HAP-1 (cell line): ENCODE measurements at regions not wholly inside any gene's neighbourhood (a gene's known extent, or its start where the extent isn't known, plus 50 kb on each side); places are given as distances from the start of the nearest gene placed in this dataset.
A peak's percentile ranks its signal among the peaks of the same experiment; 100 is the strongest.

Experiments used
- DNase-seq, 2 experiments: peaks; one replicate each; pipeline ENCODE4 v3.0.0-alpha.2; 2016 to 2020; ENCODE audit warnings: low spot score in 2 of 2
- H3K27me3 ChIP-seq: fragments of 250-450 bp; sonication (Bioruptor Pico); 2 replicates; pipeline ENCODE4 v1.5.1; 2020; ENCODE audit warnings: low read depth, mild to moderate bottlenecking, moderate library complexity
- H3K36me3 ChIP-seq: fragments of 250-450 bp; sonication (Bioruptor Pico); replicated peaks from 2 replicates; pipeline ENCODE4 v1.5.1; 2020; ENCODE audit warnings: mild to moderate bottlenecking
- H3K4me1 ChIP-seq: fragments of 250-450 bp; sonication (Bioruptor Pico); 2 replicates; pipeline ENCODE4 v1.5.1; 2020; ENCODE audit warnings: mild to moderate bottlenecking
- H3K4me3 ChIP-seq: fragments of 250-450 bp; sonication (Bioruptor Pico); 2 replicates; pipeline ENCODE4 v1.5.1; 2020; ENCODE audit warnings: mild to moderate bottlenecking, moderate library complexity
- H3K9me3 ChIP-seq: fragments of 250-450 bp; sonication (Bioruptor Pico); 2 replicates; pipeline ENCODE4 v1.5.1; 2020; ENCODE audit warnings: mild to moderate bottlenecking, moderate library complexity
- in situ Hi-C: fragments of 300-500 bp; cut with MboI; formaldehyde crosslinking; loops from 3 replicates; pipeline ENCODE4 v1.14.3; 2020; ENCODE audit warnings: low sequenced_read_pairs, inconsistent platforms, mixed read lengths

- in situ Hi-C loops: no loop called here
- no peak overlapping the region for H3K4me3 ChIP-seq
- no peaks in the 10 kb centered on the region; the same call in 1 of the 2 replicates for H3K36me3 ChIP-seq
- H3K9me3 ChIP-seq: no peaks in the 10 kb centered on the region
- no peaks in the 10 kb centered on the region for H3K27me3 ChIP-seq
- no peak for DNase-seq
- H3K4me1 ChIP-seq: no peaks in the 10 kb centered on the region
Measured at GRCh38 chr1:113007706-113008364, 51.8 kb upstream of the SLC16A1 start.

- Histone ChIP-seq H3K4me3 (no peak overlapping the region), H3K4me1 (no peaks in the 10 kb centered on the region), H3K27me3 (no peaks in the 10 kb centered on the region), H3K9me3 (no peaks in the 10 kb centered on the region), H3K36me3 (no peaks in the 10 kb centered on the region; the same call in 1 of the 2 replicates)
- in situ Hi-C loops: no loop called here
- DNase-seq: no peak
Measured at GRCh38 chr1:113008365-113008714, 52.3 kb upstream of the SLC16A1 start.

GRCh38 chr1:113012149-113012548 is 56.2 kb upstream of the SLC16A1 start:
- no peaks in the 10 kb centered on the region for H3K9me3 ChIP-seq
- in situ Hi-C loops: no loop called here
- H3K36me3 ChIP-seq: no peaks in the 10 kb centered on the region; the same call in 1 of the 2 replicates
- no peaks in the 10 kb centered on the region for H3K4me1 ChIP-seq
- no peak for DNase-seq
- H3K4me3 ChIP-seq: no peak overlapping the region
- H3K27me3 ChIP-seq: no peaks in the 10 kb centered on the region

GRCh38 chr1:113013823-113014222 is 57.8 kb upstream of the SLC16A1 start:
- no peak for DNase-seq
- H3K9me3 ChIP-seq: no peaks in the 10 kb centered on the region
- H3K4me1 ChIP-seq: no peaks in the 10 kb centered on the region
- H3K4me3 ChIP-seq: no peak overlapping the region
- no peaks in the 10 kb centered on the region for H3K27me3 ChIP-seq
- in situ Hi-C loops: no loop called here
- H3K36me3 ChIP-seq: no peaks in the 10 kb centered on the region; the same call in 1 of the 2 replicates

- H3K4me3 ChIP-seq: no peak overlapping the region
- no peaks in the 10 kb centered on the region for H3K9me3 ChIP-seq
- no peaks in the 10 kb centered on the region for H3K27me3 ChIP-seq
- no peak for DNase-seq
- no peaks in the 10 kb centered on the region for H3K4me1 ChIP-seq
- H3K36me3 ChIP-seq: no peaks in the 10 kb centered on the region; the same call in 1 of the 2 replicates
- in situ Hi-C loops: no loop called here
Measured at GRCh38 chr1:113014508-113014907, 58.5 kb upstream of the LRIG2 start.

GRCh38 chr1:113018911-113019310 is 54.1 kb upstream of the LRIG2 start:
- in situ Hi-C loops: no loop called here
- no peaks in the 10 kb centered on the region for H3K36me3 ChIP-seq
- H3K4me1 ChIP-seq: peaks cover 6% of the 10 kb centered on the region
- no peaks in the 10 kb centered on the region for H3K9me3 ChIP-seq
- H3K4me3 ChIP-seq: no peak overlapping the region
- DNase-seq: no peak
- H3K27me3 ChIP-seq: no peaks in the 10 kb centered on the region

GRCh38 chr1:113021430-113022085 is 51.4 kb upstream of the LRIG2 start:
- Histone ChIP-seq H3K36me3 (no peaks in the 10 kb centered on the region), H3K9me3 (no peaks in the 10 kb centered on the region), H3K4me3 (no peak overlapping the region), H3K27me3 (no peaks in the 10 kb centered on the region), H3K4me1 (peaks cover 6% of the 10 kb centered on the region)
- in situ Hi-C loops: no loop called here
- peak; percentile 65 to 88 for DNase-seq
